Ishikawa (cell line): ENCODE measurements at regions not wholly inside any gene's neighbourhood (a gene's known extent, or its start where the extent isn't known, plus 50 kb on each side); places are given as distances from the start of the nearest gene placed in this dataset.

Experiments used
- CEBPB ChIP-seq: IDR thresholded peaks from 2 replicates; pipeline ENCODE4 v1.6.1; 2012
- CREB1 ChIP-seq: IDR thresholded peaks from 2 replicates; pipeline ENCODE4 v1.6.1; 2012; ENCODE audit warnings: low read depth
- EGR1 ChIP-seq: IDR thresholded peaks from 2 replicates; pipeline ENCODE4 v1.6.1; 2012
- EP300 ChIP-seq: IDR thresholded peaks from 2 replicates; pipeline ENCODE4 v1.6.1; 2012; ENCODE audit warnings: borderline replicate concordance
- FOXM1 ChIP-seq: IDR thresholded peaks from 2 replicates; pipeline ENCODE4 v1.6.1; 2012; ENCODE audit warnings: low read depth, borderline replicate concordance
- MAX ChIP-seq: IDR thresholded peaks from 2 replicates; pipeline ENCODE4 v1.6.1; 2012
- NFIC ChIP-seq: IDR thresholded peaks from 2 replicates; pipeline ENCODE4 v1.6.1; 2012
- RAD21 ChIP-seq: IDR thresholded peaks from 2 replicates; pipeline ENCODE4 v1.6.1; 2012; ENCODE audit warnings: low read depth
- REST ChIP-seq: IDR thresholded peaks from 2 replicates; pipeline ENCODE4 v1.6.1; 2012; ENCODE audit warnings: low read depth, mild to moderate bottlenecking
- TAF1 ChIP-seq: IDR thresholded peaks from 2 replicates; pipeline ENCODE4 v1.6.1; 2012; ENCODE audit warnings: low read depth, mild to moderate bottlenecking

- TF ChIP-seq MAX (no peak), FOXM1 (no peak), EP300 (no peak), CEBPB (no peak), NFIC (no peak), TAF1 (no peak), CREB1 (no peak), REST (no peak), RAD21 (no peak), EGR1 (no peak)
Measured at GRCh38 chr11:23295241-23295640, 435.0 kb upstream of the CCDC179 start.
